ENCODE measurements at regions not wholly inside any gene's neighbourhood (a gene's known extent, or its start where the extent isn't known, plus 50 kb on each side); places are given as distances from the start of the nearest gene placed in this dataset.
A peak's percentile ranks its signal among the peaks of the same experiment; 100 is the strongest.

DNA sequence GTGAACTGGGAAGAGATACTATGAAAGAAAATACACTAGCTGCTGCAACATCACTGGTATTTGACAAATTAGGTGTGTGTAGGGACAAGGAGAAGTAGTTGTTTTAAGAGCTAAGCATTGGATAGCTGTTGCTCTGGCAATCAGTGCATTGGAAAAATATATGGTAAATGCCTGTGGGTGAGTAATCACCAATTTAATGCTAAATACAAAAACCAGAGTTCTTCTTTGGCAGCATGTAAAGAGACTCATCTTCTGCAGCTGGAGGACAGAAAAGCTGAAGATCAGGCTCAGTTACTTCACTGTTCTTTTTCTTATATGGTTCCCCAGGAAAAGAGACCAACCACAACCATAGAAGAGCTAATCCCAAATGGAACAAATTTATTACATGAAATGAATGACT lies 201.8 kb upstream of the MPDZ start:
- H3K56ac ChIP-seq (ENCODE audit: insufficient read length, low read depth, low read length), result no peak overlapping the region
- no peak overlapping the region for H2BK120ac ChIP-seq (ENCODE audit: low read depth, low read length, poor library complexity, severe bottlenecking)
- no peak overlapping the region for H3K4me3 Mint-ChIP-seq
- H4K5ac ChIP-seq (ENCODE audit: insufficient read length, low read depth, low read length), result no peak overlapping the region
- H3K9me3 ChIP-seq (ENCODE audit: control insufficient read depth, low read depth, low read length), result no peaks in the 10 kb centered on the region
- peaks cover under 1 to 9% of the 10 kb centered on the region in 2 experiments; a peak in 4 of 5 replicates for H3K9me3 Mint-ChIP-seq
- no peaks in the 10 kb centered on the region for H3K79me2 ChIP-seq (ENCODE audit: insufficient read depth, low read length)
- H3K27ac ChIP-seq (ENCODE audit: insufficient read length, low read depth, low read length), result no peak overlapping the region
- no peaks in the 10 kb centered on the region for H3K23me2 ChIP-seq (ENCODE audit: insufficient read length, low read depth, low read length, poor library complexity, severe bottlenecking)
- no peak overlapping the region for H4K8ac ChIP-seq (replicated peaks; ENCODE audit: insufficient read length, low read depth, low read length)
- H2AFZ ChIP-seq (ENCODE audit: low read length), result no peak overlapping the region
- H3K14ac ChIP-seq (ENCODE audit: insufficient read depth, low read length), result no peak overlapping the region
- no peak overlapping the region for H3K23ac ChIP-seq (ENCODE audit: insufficient read length, low read depth, low read length)
- H3K18ac ChIP-seq (ENCODE audit: insufficient read length, low read depth, low read length), result no peak overlapping the region
- H4K91ac ChIP-seq (ENCODE audit: insufficient read length, low read depth, low read length), result no peak overlapping the region
- no peaks in the 10 kb centered on the region for H4K20me1 ChIP-seq (ENCODE audit: control insufficient read depth, insufficient read depth, insufficient read length)
- no peaks in the 10 kb centered on the region for H3K27me3 Mint-ChIP-seq (ENCODE audit: low read depth)
- H3K27ac Mint-ChIP-seq, result peak overlapping the region in 1 of 3 experiments; percentile 19; a peak in 1 of 7 replicates
- no peak for DNase-seq
- H2AK5ac ChIP-seq (ENCODE audit: insufficient read length, low read length), result no peak overlapping the region
- no peak overlapping the region for H2BK15ac ChIP-seq (ENCODE audit: low read depth, low read length)
- no peaks in the 10 kb centered on the region for H3K79me1 ChIP-seq (ENCODE audit: insufficient read depth, low read depth, low read length, poor library complexity, severe bottlenecking)
- no peak overlapping the region for H2BK20ac ChIP-seq (ENCODE audit: low read depth, low read length, poor library complexity, severe bottlenecking)
- H3K9ac ChIP-seq (ENCODE audit: extremely low read depth, insufficient read length, low read length), result no peak overlapping the region
- H3K27me3 ChIP-seq (ENCODE audit: insufficient read depth, low read length), result no peaks in the 10 kb centered on the region
- H3K4me1 Mint-ChIP-seq, result peaks cover 0 to 13% of the 10 kb centered on the region in 2 experiments; a peak in 2 of 4 replicates
- peaks cover 5 to 6% (median 5%) of the 10 kb centered on the region in 3 experiments; a peak in 5 of 7 replicates for H3K36me3 Mint-ChIP-seq (ENCODE audit: insufficient read depth in 1 of 3, low read depth in 3 of 3)
- peaks cover 3% of the 10 kb centered on the region; the same call in 1 of the 2 replicates for H3K4me1 ChIP-seq (ENCODE audit: insufficient read depth, low read length)
- TF ChIP-seq, protein P1, sequence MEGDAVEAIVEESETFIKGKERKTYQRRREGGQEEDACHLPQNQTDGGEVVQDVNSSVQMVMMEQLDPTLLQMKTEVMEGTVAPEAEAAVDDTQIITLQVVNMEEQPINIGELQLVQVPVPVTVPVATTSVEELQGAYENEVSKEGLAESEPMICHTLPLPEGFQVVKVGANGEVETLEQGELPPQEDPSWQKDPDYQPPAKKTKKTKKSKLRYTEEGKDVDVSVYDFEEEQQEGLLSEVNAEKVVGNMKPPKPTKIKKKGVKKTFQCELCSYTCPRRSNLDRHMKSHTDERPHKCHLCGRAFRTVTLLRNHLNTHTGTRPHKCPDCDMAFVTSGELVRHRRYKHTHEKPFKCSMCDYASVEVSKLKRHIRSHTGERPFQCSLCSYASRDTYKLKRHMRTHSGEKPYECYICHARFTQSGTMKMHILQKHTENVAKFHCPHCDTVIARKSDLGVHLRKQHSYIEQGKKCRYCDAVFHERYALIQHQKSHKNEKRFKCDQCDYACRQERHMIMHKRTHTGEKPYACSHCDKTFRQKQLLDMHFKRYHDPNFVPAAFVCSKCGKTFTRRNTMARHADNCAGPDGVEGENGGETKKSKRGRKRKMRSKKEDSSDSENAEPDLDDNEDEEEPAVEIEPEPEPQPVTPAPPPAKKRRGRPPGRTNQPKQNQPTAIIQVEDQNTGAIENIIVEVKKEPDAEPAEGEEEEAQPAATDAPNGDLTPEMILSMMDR (conservative IDR thresholded peaks at IDR 0.05), result no peak
- no peak overlapping the region for H3T11ph ChIP-seq (ENCODE audit: low read length)
- no peak overlapping the region for H2BK12ac ChIP-seq (ENCODE audit: insufficient read length, low read depth, low read length)
- no peak overlapping the region for H3K4me2 ChIP-seq (ENCODE audit: insufficient read depth, insufficient read length, low read length)
- H3K4ac ChIP-seq (ENCODE audit: low read depth, low read length), result no peak overlapping the region
- no peak overlapping the region for H2BK5ac ChIP-seq (ENCODE audit: insufficient read length, low read length)
